Activated CD4-positive, CD25-positive, alpha-beta regulatory T cell treated with anti-CD3 and anti-CD28 coated beads, Interleukin-2, amount 50 U/mL, for 24 hours (primary cell): ENCODE measurements at regions not wholly inside any gene's neighbourhood (a gene's known extent, or its start where the extent isn't known, plus 50 kb on each side); places are given as distances from the start of the nearest gene placed in this dataset.

Experiments used
- ATAC-seq, 2 donors: fragments of 150-1000 bp; cut with Tn5 transposase; one replicate each; pipeline ENCODE4 v1.10.0; 2021; ENCODE audit warnings: mild to moderate bottlenecking in 1 of 2, moderate library complexity in 1 of 2

GRCh38 chr2:63785096-63785495, 56.6 kb upstream of the UGP2 start:
- ATAC-seq = no peak

GRCh38 chr2:63786471-63786870, 55.2 kb upstream of the UGP2 start:
- ATAC-seq = no peak

- no peak for ATAC-seq
Observed at GRCh38 chr2:63788071-63788470, 53.6 kb upstream of the UGP2 start.

- no peak for ATAC-seq
Observed at GRCh38 chr2:63789338-63790020, 52.2 kb upstream of the UGP2 start.

GRCh38 chr2:63790491-63790890, 51.2 kb upstream of the UGP2 start:
- no peak for ATAC-seq

- no peak for ATAC-seq
Observed at GRCh38 chr2:63790906-63791305, 50.8 kb upstream of the UGP2 start.

- no peak for ATAC-seq
Observed at GRCh38 chr2:63791387-63791786, 50.3 kb upstream of the UGP2 start.
